ENCODE measurements at regions not wholly inside any gene's neighbourhood (a gene's known extent, or its start where the extent isn't known, plus 50 kb on each side); places are given as distances from the start of the nearest gene placed in this dataset.

DNA sequence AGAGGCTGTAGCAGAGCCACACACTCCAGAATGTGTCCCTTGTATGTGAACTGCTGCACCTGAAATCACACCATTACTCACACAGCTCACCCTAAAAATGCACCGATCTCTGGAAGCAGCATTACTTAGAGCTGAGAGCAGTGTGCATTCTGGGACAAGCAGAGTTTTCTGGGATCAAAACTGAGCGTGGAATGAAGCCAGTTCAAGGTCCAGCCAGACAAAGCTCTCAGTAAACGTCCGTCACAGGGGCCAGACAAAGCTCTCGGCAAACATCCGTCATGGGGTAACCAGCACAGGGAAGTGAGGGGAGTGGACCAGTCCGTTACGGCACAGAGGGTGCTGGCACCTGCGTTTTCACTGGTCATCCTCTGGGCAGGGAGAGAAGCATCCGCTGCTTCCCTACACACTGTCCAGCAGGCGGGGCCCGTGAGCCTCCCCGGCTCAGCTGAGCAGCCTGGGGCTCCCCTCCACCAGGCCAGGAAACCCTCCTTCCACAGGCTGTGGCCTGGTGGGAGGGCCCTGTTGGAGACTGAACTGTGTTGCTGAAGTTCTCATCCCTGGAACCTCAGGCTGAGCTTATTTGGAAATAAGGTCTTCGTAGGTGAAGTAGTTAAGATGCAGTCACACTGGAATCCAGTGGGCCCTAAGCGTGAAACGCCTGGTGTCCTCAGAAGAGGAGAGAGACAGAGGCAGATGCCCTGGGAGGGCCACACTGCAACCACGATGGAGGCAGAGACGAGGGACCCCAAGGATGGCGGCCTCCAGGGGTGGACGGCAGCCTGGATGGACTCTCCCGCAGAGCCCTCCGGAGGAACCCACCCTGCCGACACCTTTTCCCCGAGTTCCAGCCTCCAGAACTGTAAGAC, 883.9 kb downstream of the BRD1 start (continued):
- no peak for TF ChIP-seq REST (IDR thresholded peaks at IDR 0.05; ENCODE audit: borderline replicate concordance in 1 of 2, low read depth in 1 of 2, low read length in 2 of 2)
- peak; percentile 52; the same call in 1 of the 2 replicates for TF ChIP-seq KDM2A (CRISPR knock-in tag; IDR thresholded peaks at IDR 0.05; ENCODE audit: borderline replicate concordance, low read depth)
- TF ChIP-seq, protein P1, sequence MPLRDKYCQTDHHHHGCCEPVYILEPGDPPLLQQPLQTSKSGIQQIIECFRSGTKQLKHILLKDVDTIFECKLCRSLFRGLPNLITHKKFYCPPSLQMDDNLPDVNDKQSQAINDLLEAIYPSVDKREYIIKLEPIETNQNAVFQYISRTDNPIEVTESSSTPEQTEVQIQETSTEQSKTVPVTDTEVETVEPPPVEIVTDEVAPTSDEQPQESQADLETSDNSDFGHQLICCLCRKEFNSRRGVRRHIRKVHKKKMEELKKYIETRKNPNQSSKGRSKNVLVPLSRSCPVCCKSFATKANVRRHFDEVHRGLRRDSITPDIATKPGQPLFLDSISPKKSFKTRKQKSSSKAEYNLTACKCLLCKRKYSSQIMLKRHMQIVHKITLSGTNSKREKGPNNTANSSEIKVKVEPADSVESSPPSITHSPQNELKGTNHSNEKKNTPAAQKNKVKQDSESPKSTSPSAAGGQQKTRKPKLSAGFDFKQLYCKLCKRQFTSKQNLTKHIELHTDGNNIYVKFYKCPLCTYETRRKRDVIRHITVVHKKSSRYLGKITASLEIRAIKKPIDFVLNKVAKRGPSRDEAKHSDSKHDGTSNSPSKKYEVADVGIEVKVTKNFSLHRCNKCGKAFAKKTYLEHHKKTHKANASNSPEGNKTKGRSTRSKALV (CRISPR knock-in tag; IDR thresholded peaks at IDR 0.05) = no peak
- TF ChIP-seq TBL1XR1 (IDR thresholded peaks at IDR 0.05; ENCODE audit: borderline replicate concordance, low read length, partially characterized antibody) = no peak
- TF ChIP-seq, protein P2, sequence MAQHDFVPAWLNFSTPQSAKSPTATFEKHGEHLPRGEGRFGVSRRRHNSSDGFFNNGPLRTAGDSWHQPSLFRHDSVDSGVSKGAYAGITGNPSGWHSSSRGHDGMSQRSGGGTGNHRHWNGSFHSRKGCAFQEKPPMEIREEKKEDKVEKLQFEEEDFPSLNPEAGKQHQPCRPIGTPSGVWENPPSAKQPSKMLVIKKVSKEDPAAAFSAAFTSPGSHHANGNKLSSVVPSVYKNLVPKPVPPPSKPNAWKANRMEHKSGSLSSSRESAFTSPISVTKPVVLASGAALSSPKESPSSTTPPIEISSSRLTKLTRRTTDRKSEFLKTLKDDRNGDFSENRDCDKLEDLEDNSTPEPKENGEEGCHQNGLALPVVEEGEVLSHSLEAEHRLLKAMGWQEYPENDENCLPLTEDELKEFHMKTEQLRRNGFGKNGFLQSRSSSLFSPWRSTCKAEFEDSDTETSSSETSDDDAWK (CRISPR knock-in tag; IDR thresholded peaks at IDR 0.05) = no peak
- TF ChIP-seq IRF1 (CRISPR knock-in tag; IDR thresholded peaks at IDR 0.05; ENCODE audit: low read depth) = no peak
- TF ChIP-seq U2AF1 (optimal IDR thresholded peaks at IDR 0.05; ENCODE audit: low read depth, low read length) = no peak
- TF ChIP-seq ZNF713 (CRISPR knock-in tag; IDR thresholded peaks at IDR 0.05) = no peak
- TF ChIP-seq NCOA5 (CRISPR knock-in tag; IDR thresholded peaks at IDR 0.05) = no peak
- TF ChIP-seq ZNF34 (CRISPR knock-in tag; IDR thresholded peaks at IDR 0.05; ENCODE audit: borderline replicate concordance) = no peak
- TF ChIP-seq ZNF605 (CRISPR knock-in tag; IDR thresholded peaks at IDR 0.05) = no peak
- TF ChIP-seq ZNF552 (CRISPR knock-in tag; IDR thresholded peaks at IDR 0.05; ENCODE audit: borderline replicate concordance) = no peak
- TF ChIP-seq ZNF644 (CRISPR knock-in tag; IDR thresholded peaks at IDR 0.05; ENCODE audit: low read depth) = 0 out of 2 replicates have a peak, but pooled peaks have one; percentile 6
- no peak for TF ChIP-seq SRF (IDR thresholded peaks at IDR 0.05; ENCODE audit: low read depth, low read length)
- no peak for TF ChIP-seq MBD4 (IDR thresholded peaks at IDR 0.05; ENCODE audit: borderline replicate concordance, low read length)
- no peak for TF ChIP-seq NR1H2 (CRISPR knock-in tag; IDR thresholded peaks at IDR 0.05; ENCODE audit: borderline replicate concordance, low read depth)
- TF ChIP-seq PCBP2 (optimal IDR thresholded peaks at IDR 0.05; ENCODE audit: low read depth, low read length, poor library complexity, severe bottlenecking) = no peak
- TF ChIP-seq FOXC1 (CRISPR knock-in tag; IDR thresholded peaks at IDR 0.05; ENCODE audit: borderline replicate concordance) = peak; percentile 31; the same call in 1 of the 2 replicates
- TF ChIP-seq KLF16 (CRISPR knock-in tag; IDR thresholded peaks at IDR 0.05) = no peak
- no peak for TF ChIP-seq MBNL3 (CRISPR knock-in tag; conservative IDR thresholded peaks at IDR 0.05)
- no peak for TF ChIP-seq MTA3 (CRISPR knock-in tag; IDR thresholded peaks at IDR 0.05)
- no peak for TF ChIP-seq ZMYM3 (CRISPR knock-in tag; IDR thresholded peaks at IDR 0.05)

Measured in HepG2 (cell line).